Myocyte (in vitro differentiated cells): ENCODE measurements at regions not wholly inside any gene's neighbourhood (a gene's known extent, or its start where the extent isn't known, plus 50 kb on each side); places are given as distances from the start of the nearest gene placed in this dataset.

Source experiments
- DNase-seq: peaks from one replicate; pipeline ENCODE4 v3.0.0-alpha.2; 2012; ENCODE audit warnings: low read depth

GRCh38 chr16:6861135-6861814, 471.4 kb upstream of the RBFOX1 start:
- DNase-seq, result no peak

- no peak for DNase-seq
These were observed 475.1 kb upstream of the RBFOX1 start for GRCh38 chr16:6857575-6857974.

GRCh38 chr16:6856578-6856977, 476.1 kb upstream of the RBFOX1 start:
- no peak for DNase-seq

GRCh38 chr16:6853565-6853964, 479.1 kb upstream of the RBFOX1 start:
- no peak for DNase-seq

GRCh38 chr16:6852643-6853225, 479.9 kb upstream of the RBFOX1 start:
- no peak for DNase-seq

- DNase-seq, result no peak
These were observed 486.2 kb upstream of the RBFOX1 start for GRCh38 chr16:6846452-6846851.

- no peak for DNase-seq
These were observed 491.3 kb upstream of the RBFOX1 start for GRCh38 chr16:6841392-6841791.

- DNase-seq, result no peak
These were observed 494.9 kb upstream of the RBFOX1 start for GRCh38 chr16:6837722-6838121.

GRCh38 chr16:6836766-6837165, 495.9 kb upstream of the RBFOX1 start:
- no peak for DNase-seq

GRCh38 chr16:6835941-6836340, 496.7 kb upstream of the RBFOX1 start:
- DNase-seq, result no peak

- DNase-seq, result no peak
These were observed 497.1 kb upstream of the RBFOX1 start for GRCh38 chr16:6835516-6835915.

- no peak for DNase-seq
These were observed 504.0 kb upstream of the RBFOX1 start for GRCh38 chr16:6828690-6829089.

GRCh38 chr16:6827931-6828330, 504.7 kb upstream of the RBFOX1 start:
- DNase-seq, result no peak

- no peak for DNase-seq
These were observed 505.4 kb upstream of the RBFOX1 start for GRCh38 chr16:6827267-6827666.

GRCh38 chr16:6822041-6822440, 510.6 kb upstream of the RBFOX1 start:
- DNase-seq, result no peak

- no peak for DNase-seq
These were observed 528.2 kb upstream of the RBFOX1 start for GRCh38 chr16:6804461-6804860.

- no peak for DNase-seq
These were observed 529.5 kb upstream of the RBFOX1 start for GRCh38 chr16:6803176-6803575.

GRCh38 chr16:6797223-6797622, 535.4 kb upstream of the RBFOX1 start:
- DNase-seq, result no peak

GRCh38 chr16:6777624-6778023, 555.0 kb upstream of the RBFOX1 start:
- DNase-seq, result no peak

GRCh38 chr16:6775712-6776111, 556.9 kb upstream of the RBFOX1 start:
- no peak for DNase-seq

GRCh38 chr16:6771956-6772355, 560.7 kb upstream of the RBFOX1 start:
- no peak for DNase-seq

GRCh38 chr16:6753553-6753952, 579.1 kb upstream of the RBFOX1 start:
- no peak for DNase-seq

GRCh38 chr16:6751191-6751590, 581.5 kb upstream of the RBFOX1 start:
- DNase-seq, result no peak
